ENCODE measurements at regions not wholly inside any gene's neighbourhood (a gene's known extent, or its start where the extent isn't known, plus 50 kb on each side); places are given as distances from the start of the nearest gene placed in this dataset.

DNA sequence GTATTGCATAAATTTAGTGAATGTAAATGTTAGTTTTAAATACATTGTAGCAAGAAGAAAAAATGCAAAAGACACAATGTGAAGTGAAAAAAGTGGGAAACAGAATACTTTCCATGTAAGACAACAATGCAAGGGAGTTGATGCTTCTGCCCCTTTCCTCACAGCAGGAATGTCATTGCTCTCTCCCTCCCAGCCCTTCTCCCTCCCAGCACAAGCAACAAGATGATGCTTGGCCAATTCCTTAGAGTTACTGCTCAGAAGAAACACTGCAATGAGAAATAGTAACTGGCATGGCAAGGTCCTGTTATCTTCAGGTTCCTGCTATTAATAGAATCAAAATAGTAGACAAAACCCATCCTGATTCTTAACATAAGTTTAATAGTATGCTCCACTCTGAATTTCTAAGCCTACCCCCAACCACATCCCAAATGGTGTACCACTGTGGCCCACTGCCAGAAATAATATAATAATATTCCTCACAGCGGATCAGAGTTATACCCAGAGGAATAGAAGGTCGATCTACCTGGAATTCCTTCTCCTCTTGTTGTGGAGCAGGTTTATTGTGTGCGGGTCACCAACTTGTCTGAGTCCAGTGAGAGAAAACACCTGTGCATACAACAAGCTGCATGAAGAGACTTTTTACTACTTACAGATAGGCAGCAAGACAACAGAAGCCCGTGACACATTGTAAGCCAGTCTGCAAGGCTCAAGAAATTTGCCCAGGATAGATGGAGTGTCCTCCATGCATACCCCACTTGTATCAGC lies 69.8 kb upstream of the SLC7A11 start:
- DNase-seq (ENCODE audit: low read depth): no peak

DNA sequence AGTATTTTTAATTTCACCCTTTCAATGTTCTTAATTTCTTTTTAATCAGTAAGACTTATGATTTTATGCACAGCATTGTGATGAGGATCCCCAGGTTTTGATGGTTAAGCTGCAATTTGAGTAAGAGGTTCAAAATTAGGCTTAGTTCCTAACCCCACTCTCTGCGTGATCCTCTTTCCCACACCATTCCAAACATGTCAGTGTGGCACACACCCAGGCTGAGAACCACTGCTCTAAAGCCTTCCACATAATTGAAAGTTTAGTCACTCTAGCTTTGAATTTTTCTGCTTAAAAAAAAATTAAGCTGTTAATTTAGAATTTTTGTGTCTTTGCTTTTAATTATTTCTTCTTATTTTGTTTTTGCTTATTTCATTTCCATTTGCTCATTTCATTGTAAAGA lies 68.8 kb upstream of the SLC7A11 start:
- no peak for DNase-seq (ENCODE audit: low read depth)

DNA sequence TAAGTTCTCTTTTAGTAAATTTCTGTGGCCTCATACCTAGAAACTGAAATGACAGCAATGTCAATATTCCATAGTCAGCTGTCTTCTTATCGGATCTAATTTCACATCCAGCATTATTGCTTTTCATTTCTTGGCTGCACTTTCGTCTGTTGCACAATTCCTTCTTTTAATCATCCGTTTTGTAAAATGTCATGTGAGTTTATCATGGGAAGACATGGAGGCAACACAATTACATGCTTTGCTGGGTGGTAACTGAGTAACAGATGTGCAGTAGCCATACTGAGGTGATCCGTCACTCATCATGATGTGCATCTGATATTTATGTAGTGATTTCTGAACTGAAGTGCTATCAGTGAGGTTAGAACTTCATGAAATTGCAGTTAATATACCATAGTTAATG lies 68.3 kb upstream of the SLC7A11 start:
- no peak for DNase-seq (ENCODE audit: low read depth)

DNA sequence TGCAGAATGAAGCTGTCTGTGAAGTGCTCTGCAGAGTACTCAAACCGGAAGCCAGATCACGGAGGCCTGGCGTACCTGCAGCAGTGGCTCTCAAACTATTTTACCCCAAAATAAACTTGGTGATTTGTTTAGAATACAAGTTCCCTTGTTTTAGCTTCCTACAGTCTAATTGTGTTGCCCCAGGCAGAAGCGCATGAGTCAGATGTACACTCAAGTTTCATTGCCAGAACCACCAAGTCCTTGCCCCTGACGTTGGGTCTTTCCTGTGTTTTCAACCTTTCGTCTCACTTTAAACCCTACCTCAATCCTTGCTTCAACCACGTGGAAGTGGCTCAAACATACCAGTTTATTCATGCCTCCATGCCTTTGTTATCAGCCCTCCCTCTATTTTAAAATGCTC lies 66.2 kb upstream of the SLC7A11 start:
- DNase-seq (ENCODE audit: low read depth): no peak

- no peak for DNase-seq (ENCODE audit: low read depth)
Measured at GRCh38 chr4:138307319-138307718, 65.2 kb upstream of the SLC7A11 start.

DNA sequence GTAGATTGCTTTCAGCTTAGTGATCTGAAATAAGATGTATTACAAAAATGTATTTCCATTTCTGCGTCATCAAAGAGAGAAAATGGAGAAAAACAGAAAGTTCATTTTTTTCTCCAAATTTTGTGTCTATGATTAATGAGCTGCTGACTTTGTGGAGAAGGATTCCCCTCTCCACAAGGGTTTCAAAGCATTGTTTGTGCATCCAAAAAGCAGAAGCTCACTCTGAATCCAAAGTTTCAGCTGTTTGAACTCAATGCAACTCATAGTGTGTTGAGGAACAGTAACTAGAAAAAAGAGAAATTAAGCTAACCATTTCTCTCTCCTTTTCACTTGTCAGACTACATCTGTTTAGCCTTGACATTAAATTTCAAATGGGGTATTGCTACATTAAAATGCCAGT lies 62.9 kb upstream of the SLC7A11 start:
- DNase-seq (ENCODE audit: low read depth): no peak

GRCh38 chr4:138301536-138301935 lies 59.4 kb upstream of the SLC7A11 start:
- DNase-seq (ENCODE audit: low read depth): no peak

DNA sequence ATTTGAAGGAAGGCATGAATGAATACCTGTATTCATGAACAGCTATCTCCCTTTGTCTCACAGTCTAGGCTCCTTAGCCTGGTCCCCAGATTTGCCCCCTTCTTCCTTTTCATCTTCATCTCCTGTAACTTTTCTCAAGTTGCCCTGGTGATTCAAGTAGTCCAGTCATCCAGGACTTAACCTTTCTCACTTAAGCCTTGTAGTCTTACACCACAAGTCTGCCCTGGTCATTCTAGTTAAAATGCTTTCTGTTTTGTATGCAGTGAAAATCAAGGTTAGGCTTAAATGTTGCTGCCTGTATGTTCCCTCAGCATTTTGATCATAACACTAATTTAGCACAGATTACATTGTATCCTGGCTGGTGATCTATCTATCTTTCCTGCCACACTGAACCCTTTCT lies 58.5 kb upstream of the SLC7A11 start:
- DNase-seq (ENCODE audit: low read depth): no peak

DNA sequence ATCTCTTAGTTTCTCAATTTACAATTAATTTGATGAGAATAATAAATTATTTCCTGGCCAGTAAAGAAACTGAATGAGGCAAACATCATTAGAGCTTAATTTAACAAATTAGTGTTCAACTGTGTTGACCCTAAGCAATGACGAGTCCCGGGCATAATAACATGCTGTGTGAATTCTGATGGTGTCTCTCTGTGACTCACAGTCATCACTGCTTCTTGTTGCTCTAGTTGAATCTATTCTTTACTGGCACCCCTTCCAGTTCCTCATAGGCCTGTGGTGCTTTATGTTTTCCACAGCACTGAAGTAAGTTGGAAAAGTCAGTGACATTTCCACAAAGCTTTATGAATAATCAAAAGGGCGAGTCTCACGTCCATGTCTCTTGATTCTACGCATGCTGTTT lies 57.7 kb upstream of the SLC7A11 start:
- DNase-seq (ENCODE audit: low read depth): no peak

- no peak for DNase-seq (ENCODE audit: low read depth)
Measured at GRCh38 chr4:138298866-138299265, 56.7 kb upstream of the SLC7A11 start.

DNA sequence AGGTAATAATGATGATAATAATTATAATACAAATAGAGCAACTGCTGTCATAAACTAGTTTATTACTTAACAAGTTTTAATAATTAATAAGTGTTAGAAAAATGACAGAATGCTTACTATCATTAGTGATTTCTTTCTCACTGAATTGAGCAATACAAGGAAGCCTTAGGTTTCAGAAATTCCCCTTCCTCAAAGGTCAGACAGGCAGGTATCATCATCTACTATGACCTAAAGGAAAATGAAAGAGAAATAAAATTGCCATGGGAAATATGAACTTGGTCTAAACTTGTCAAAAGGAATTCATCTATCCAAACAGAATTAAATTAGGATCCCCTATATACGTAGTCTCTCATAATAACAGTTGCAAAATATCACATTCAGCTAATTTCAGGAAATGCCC lies 56.3 kb upstream of the SLC7A11 start:
- no peak for DNase-seq (ENCODE audit: low read depth)

DNA sequence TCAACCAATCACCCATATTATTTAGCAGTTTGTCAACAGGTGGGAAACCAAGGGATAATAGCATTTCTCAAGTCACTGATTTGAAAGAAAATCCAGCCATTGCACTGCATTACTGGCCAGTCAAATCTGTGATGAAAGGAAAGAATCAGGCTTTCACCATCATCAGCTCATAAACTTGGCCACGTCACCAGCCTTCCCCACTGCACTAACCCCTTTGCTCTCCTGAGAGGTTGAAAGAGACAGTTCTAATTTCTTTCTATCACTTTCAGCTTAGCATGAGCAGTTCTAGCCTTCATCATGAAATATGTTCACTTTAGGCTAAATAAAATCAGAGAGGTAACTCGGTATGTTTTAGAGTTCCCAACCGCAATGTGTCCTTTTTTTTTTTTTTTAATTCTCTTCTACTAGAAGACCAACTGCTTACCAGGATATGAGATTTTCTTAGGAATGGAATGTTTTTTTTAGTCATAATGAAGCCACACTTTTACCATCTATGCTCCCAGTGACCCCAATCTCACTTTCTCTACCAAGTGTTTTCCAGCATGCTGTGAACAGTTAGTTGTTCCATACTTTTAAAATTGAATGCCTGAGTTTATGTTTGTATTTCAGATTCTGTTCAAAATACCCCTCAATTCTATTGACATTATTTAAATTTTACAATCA lies 55.7 kb upstream of the SLC7A11 start:
- no peak for DNase-seq (ENCODE audit: low read depth)

DNA sequence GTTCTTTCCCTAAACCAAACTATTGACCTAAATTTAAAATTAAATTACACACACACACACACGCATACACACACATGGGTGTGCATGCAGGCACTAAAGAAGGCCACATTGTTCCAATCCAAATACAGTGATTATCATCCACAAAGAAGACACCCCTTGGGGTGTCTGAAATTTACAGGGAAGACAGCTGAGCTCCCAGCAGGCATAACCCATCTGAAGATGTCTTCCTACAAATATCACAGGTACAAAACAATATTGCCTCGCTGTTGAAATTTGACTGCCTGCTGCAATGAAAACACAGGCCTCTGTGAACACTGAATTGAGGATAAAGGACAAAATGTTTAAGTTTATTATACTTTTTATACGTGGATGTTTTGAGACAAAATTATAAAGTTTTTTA lies 50.2 kb upstream of the SLC7A11 start:
- DNase-seq (ENCODE audit: low read depth): no peak

Data from activated T-cell treated with anti-CD3 and anti-CD28 coated beads for 24 hours (primary cell).